Keratinocyte (primary cell): ENCODE measurements at regions not wholly inside any gene's neighbourhood (a gene's known extent, or its start where the extent isn't known, plus 50 kb on each side); places are given as distances from the start of the nearest gene placed in this dataset.

Experiments used
- DNase-seq: peaks from one replicate; pipeline ENCODE4 v3.0.0-alpha.2; 2011; ENCODE audit warnings: low read depth, missing footprints, low spot score
- FAIRE-seq: peaks from 2 replicates; lab custom pipeline; 2011; peaks lifted over from hg19 to GRCh38; lab: Jason Lieb, UNC
- H2AFZ ChIP-seq: 2 replicates; pipeline ENCODE4 v1.6.0; 2012; ENCODE audit warnings: low read length, control low read depth, inconsistent platforms; ENCODE audit not compliant: control insufficient read depth
- H3K27ac ChIP-seq: 2 replicates; pipeline ENCODE4 v1.5.1; 2011; ENCODE audit warnings: low read length; ENCODE audit not compliant: control insufficient read depth, insufficient read depth
- H3K27me3 ChIP-seq: 3 replicates; pipeline ENCODE4 v1.6.0; 2011; ENCODE audit warnings: low read length; ENCODE audit not compliant: control insufficient read depth, insufficient read depth; ENCODE audit errors: extremely low read depth
- H3K36me3 ChIP-seq, 2 experiments: 2 replicates in 1 of 2; 3 replicates in 1 of 2; pipeline ENCODE4 v1.5.1; 2011; ENCODE audit warnings: low read length in 2 of 2, mild to moderate bottlenecking in 1 of 2; ENCODE audit not compliant: control insufficient read depth in 2 of 2, insufficient read depth in 2 of 2; ENCODE audit errors: extremely low read depth in 1 of 2
- H3K4me1 ChIP-seq: 3 replicates; pipeline ENCODE4 v1.5.1; 2011; ENCODE audit warnings: low read length; ENCODE audit not compliant: control insufficient read depth, insufficient read depth; ENCODE audit errors: extremely low read depth
- H3K4me2 ChIP-seq: 3 replicates; pipeline ENCODE4 v1.6.0; 2011; ENCODE audit warnings: low read depth, low read length; ENCODE audit not compliant: control insufficient read depth, insufficient read depth; ENCODE audit errors: extremely low read depth
- H3K4me3 ChIP-seq, 3 experiments: fragments of 200-600 bp in 1 of 3; sonication (generic) in 1 of 3; 2 replicates in 2 of 3; 3 replicates in 1 of 3; pipeline ENCODE4 v1.5.1; 2011 to 2016; ENCODE audit warnings: low read length in 3 of 3, mild to moderate bottlenecking in 3 of 3, control low read depth in 2 of 3, inconsistent platforms in 1 of 3, low read depth in 1 of 3, mixed read lengths in 1 of 3, mixed run types in 1 of 3, moderate library complexity in 1 of 3; ENCODE audit not compliant: control insufficient read depth in 2 of 3, insufficient read depth in 2 of 3; ENCODE audit errors: extremely low read depth in 1 of 3
- H3K79me2 ChIP-seq: 2 replicates; pipeline ENCODE4 v1.6.0; 2012; ENCODE audit warnings: low read length; ENCODE audit not compliant: control insufficient read depth, insufficient read depth
- H3K9ac ChIP-seq: 3 replicates; pipeline ENCODE4 v1.6.0; 2011; ENCODE audit warnings: low read length; ENCODE audit not compliant: control insufficient read depth, insufficient read depth; ENCODE audit errors: extremely low read depth
- H3K9me1 ChIP-seq: 3 replicates; pipeline ENCODE4 v1.6.0; 2011; ENCODE audit warnings: low read length; ENCODE audit not compliant: control insufficient read depth, insufficient read depth; ENCODE audit errors: extremely low read depth
- H3K9me3 ChIP-seq: 2 replicates; pipeline ENCODE4 v1.5.1; 2012; ENCODE audit warnings: low read depth, low read length; ENCODE audit not compliant: control insufficient read depth
- H4K20me1 ChIP-seq: 3 replicates; pipeline ENCODE4 v1.6.0; 2011; ENCODE audit warnings: low read length; ENCODE audit not compliant: control insufficient read depth, insufficient read depth; ENCODE audit errors: extremely low read depth
- EZH2 ChIP-seq: IDR thresholded peaks from one replicate; pipeline ENCODE4 v1.6.1; 2012; ENCODE audit warnings: inconsistent platforms, mild to moderate bottlenecking, low read length, moderate library complexity
- dilution Hi-C: fragments of 300-500 bp; cut with MboI; formaldehyde crosslinking; loops from one replicate; pipeline ENCODE4 v1.7.0; 2020; ENCODE audit warnings: low sequenced_read_pairs; ENCODE audit not compliant: extremely low pct_ligation_motif_present
- TF ChIP-seq, protein P1 (sequence below), 3 experiments: IDR thresholded peaks in 1 of 3; conservative IDR thresholded peaks in 1 of 3; optimal IDR thresholded peaks in 1 of 3; 2 replicates in 2 of 3; 3 replicates in 1 of 3; pipeline versions ENCODE3 to v1.5.1; 2011; ENCODE audit warnings: low read length in 3 of 3, mild to moderate bottlenecking in 3 of 3, moderate library complexity in 2 of 3, control low read depth in 1 of 3, inconsistent platforms in 1 of 3; ENCODE audit not compliant: insufficient read depth in 2 of 3; ENCODE audit errors: extremely low read depth in 1 of 3

DNA sequence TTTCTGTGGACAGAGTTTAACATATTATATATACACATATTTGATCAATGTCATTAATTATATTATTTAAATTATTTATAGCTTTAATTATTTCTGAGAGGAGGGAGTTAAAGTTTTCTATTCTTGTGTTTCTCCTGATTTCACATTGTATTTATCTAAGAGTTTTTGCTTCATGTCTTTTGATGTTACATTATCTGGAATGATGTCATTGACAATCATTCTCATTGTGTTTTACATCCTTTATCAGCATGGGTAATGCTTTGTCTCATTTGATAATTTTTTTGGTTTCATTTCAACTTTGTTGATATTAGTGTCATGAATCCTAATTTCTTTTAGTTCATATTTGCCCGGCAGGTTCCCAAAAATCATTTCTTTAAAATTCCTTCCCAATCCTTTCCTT is 56.7 kb upstream of the TOX2 start:
- TF ChIP-seq, protein P1, sequence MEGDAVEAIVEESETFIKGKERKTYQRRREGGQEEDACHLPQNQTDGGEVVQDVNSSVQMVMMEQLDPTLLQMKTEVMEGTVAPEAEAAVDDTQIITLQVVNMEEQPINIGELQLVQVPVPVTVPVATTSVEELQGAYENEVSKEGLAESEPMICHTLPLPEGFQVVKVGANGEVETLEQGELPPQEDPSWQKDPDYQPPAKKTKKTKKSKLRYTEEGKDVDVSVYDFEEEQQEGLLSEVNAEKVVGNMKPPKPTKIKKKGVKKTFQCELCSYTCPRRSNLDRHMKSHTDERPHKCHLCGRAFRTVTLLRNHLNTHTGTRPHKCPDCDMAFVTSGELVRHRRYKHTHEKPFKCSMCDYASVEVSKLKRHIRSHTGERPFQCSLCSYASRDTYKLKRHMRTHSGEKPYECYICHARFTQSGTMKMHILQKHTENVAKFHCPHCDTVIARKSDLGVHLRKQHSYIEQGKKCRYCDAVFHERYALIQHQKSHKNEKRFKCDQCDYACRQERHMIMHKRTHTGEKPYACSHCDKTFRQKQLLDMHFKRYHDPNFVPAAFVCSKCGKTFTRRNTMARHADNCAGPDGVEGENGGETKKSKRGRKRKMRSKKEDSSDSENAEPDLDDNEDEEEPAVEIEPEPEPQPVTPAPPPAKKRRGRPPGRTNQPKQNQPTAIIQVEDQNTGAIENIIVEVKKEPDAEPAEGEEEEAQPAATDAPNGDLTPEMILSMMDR (optimal IDR thresholded peaks at IDR 0.05 in 1 of 3, IDR thresholded peaks at IDR 0.05 in 1 of 3, conservative IDR thresholded peaks at IDR 0.05 in 1 of 3; ENCODE audit: extremely low read depth in 1 of 3, insufficient read depth in 2 of 3, low read length in 3 of 3): no peak
- no peak for TF ChIP-seq EZH2
- DNase-seq: no peak
- Histone ChIP-seq H3K9me3 (no peaks in the 10 kb centered on the region), H4K20me1 (no peaks in the 10 kb centered on the region), H3K4me1 (no peaks in the 10 kb centered on the region), H3K9ac (no peak overlapping the region), H3K4me3 (no peak overlapping the region), H3K36me3 (no peaks in the 10 kb centered on the region), H3K27me3 (peaks cover 6% of the 10 kb centered on the region), H3K79me2 (no peaks in the 10 kb centered on the region), H3K4me2 (no peak overlapping the region), H2AFZ (no peak overlapping the region), H3K9me1 (no peaks in the 10 kb centered on the region), H3K27ac (no peak overlapping the region)
- no peak for FAIRE-seq
- dilution Hi-C loops: no loop called here

DNA sequence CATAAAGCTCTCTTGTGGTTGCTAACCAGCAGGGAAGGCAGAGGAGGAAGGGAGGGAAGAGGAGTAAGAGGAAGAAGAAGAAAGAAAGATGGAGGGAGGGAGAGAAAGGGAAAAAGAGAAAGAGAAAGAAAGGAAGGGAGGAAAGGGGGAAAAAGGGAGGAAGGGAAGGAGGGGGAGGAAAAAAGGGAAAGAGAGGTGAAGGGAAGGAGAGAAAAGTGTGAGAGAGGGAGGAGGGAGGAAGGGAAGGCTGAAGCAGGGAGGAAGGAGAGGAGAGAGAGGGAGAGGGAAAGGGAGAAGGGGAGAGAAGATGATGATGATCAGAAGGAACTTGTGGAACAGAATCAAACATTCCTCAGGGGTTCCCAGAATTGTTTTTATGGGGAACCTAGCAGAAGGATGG is 57.5 kb upstream of the TOX2 start:
- Histone ChIP-seq H3K9me3 (no peaks in the 10 kb centered on the region), H3K36me3 (no peaks in the 10 kb centered on the region), H2AFZ (no peak overlapping the region), H3K9me1 (no peaks in the 10 kb centered on the region), H3K4me3 (no peak overlapping the region), H3K27me3 (peaks cover 6% of the 10 kb centered on the region), H3K4me1 (no peaks in the 10 kb centered on the region), H3K4me2 (no peak overlapping the region), H4K20me1 (no peaks in the 10 kb centered on the region), H3K9ac (no peak overlapping the region), H3K27ac (no peak overlapping the region), H3K79me2 (no peaks in the 10 kb centered on the region)
- TF ChIP-seq EZH2: no peak
- TF ChIP-seq, protein P1 (optimal IDR thresholded peaks at IDR 0.05 in 1 of 3, IDR thresholded peaks at IDR 0.05 in 1 of 3, conservative IDR thresholded peaks at IDR 0.05 in 1 of 3; ENCODE audit: extremely low read depth in 1 of 3, insufficient read depth in 2 of 3, low read length in 3 of 3): no peak
- FAIRE-seq (no peak), DNase-seq (no peak)
- dilution Hi-C loops: no loop called here
